Lower lobe of right lung (tissue), 2 donors: ENCODE measurements at regions not wholly inside any gene's neighbourhood (a gene's known extent, or its start where the extent isn't known, plus 50 kb on each side); places are given as distances from the start of the nearest gene placed in this dataset.
"Not testable (repeated sequence)": the region's sequence is repeated elsewhere in the genome, so short reads cannot be mapped to it uniquely, and the experiment has no call there.

Experiments
- ATAC-seq, 2 donors: fragments of 200-7000 bp; cut with Tn5 transposase; one replicate each; pipeline ENCODE4 v1.9.1; 2020 to 2022; ENCODE audit warnings: mild to moderate bottlenecking in 2 of 2, moderate library complexity in 2 of 2
- DNase-seq: peaks from one replicate; pipeline ENCODE4 v3.0.0-alpha.2; 2020
- H3K27ac ChIP-seq: fragments of 200-600 bp; one replicate; pipeline ENCODE4 v1.8.0; 2022
- H3K27me3 ChIP-seq: fragments of 200-600 bp; one replicate; pipeline ENCODE4 v1.8.0; 2022; ENCODE audit warnings: low read depth
- H3K36me3 ChIP-seq: fragments of 200-600 bp; one replicate; pipeline ENCODE4 v1.8.0; 2022; ENCODE audit warnings: mild to moderate bottlenecking
- H3K4me1 ChIP-seq: fragments of 200-600 bp; one replicate; pipeline ENCODE4 v1.8.0; 2022
- H3K4me3 ChIP-seq: fragments of 200-600 bp; one replicate; pipeline ENCODE4 v1.8.0; 2022; ENCODE audit warnings: mild to moderate bottlenecking
- H3K9me3 ChIP-seq: fragments of 200-600 bp; one replicate; pipeline ENCODE4 v1.8.0; 2022
- CTCF ChIP-seq: fragments of 200-600 bp; IDR thresholded peaks from one replicate; pipeline ENCODE4 v1.8.0; 2022; ENCODE audit warnings: antibody characterized with exemption, mild to moderate bottlenecking
- intact Hi-C: fragments of 100-400 bp; cut with DNase I; formaldehyde crosslinking; loops from one replicate; pipeline ENCODE4 v1.11.0; 2022
- donor health status: DM: no; HTN: yes; CAD: no; lungs with severe emphysema.

- Histone ChIP-seq H3K9me3 (no peaks in the 10 kb centered on the region), H3K27me3 (no peaks in the 10 kb centered on the region), H3K4me1 (no peaks in the 10 kb centered on the region), H3K36me3 (no peaks in the 10 kb centered on the region), H3K27ac (no peak overlapping the region), H3K4me3 (no peak overlapping the region)
- DNase-seq (no peak), ATAC-seq (no peak)
- intact Hi-C loops, result no loop called here
- no peak for TF ChIP-seq CTCF
Observed at GRCh38 chr3:18713577-18713951, 288.4 kb upstream of the SATB1 start.

- Histone ChIP-seq H3K36me3 (no peaks in the 10 kb centered on the region), H3K9me3 (no peaks in the 10 kb centered on the region), H3K27me3 (no peaks in the 10 kb centered on the region), H3K27ac (no peak overlapping the region), H3K4me1 (no peaks in the 10 kb centered on the region), H3K4me3 (no peak overlapping the region)
- TF ChIP-seq CTCF, result no peak
- ATAC-seq (no peak), DNase-seq (no peak)
- intact Hi-C loops, result no loop called here
Observed at GRCh38 chr3:18712713-18713576, 287.8 kb upstream of the SATB1 start.

GRCh38 chr3:18704326-18704725, 279.2 kb upstream of the SATB1 start:
- TF ChIP-seq CTCF, result no peak
- no peaks in the 10 kb centered on the region for H3K4me1 ChIP-seq
- H3K4me3 ChIP-seq, result no peak overlapping the region
- ATAC-seq, result no peak
- no peak for DNase-seq
- H3K27ac ChIP-seq, result no peak overlapping the region
- no peaks in the 10 kb centered on the region for H3K36me3 ChIP-seq
- H3K9me3 ChIP-seq, result no peaks in the 10 kb centered on the region
- no peaks in the 10 kb centered on the region for H3K27me3 ChIP-seq
- intact Hi-C loops, result no loop called here

GRCh38 chr3:18703798-18704197, 278.7 kb upstream of the SATB1 start:
- no peak for TF ChIP-seq CTCF
- H3K9me3 ChIP-seq, result no peaks in the 10 kb centered on the region
- H3K27ac ChIP-seq, result no peak overlapping the region
- ATAC-seq, result no peak
- no peaks in the 10 kb centered on the region for H3K36me3 ChIP-seq
- intact Hi-C loops, result no loop called here
- H3K27me3 ChIP-seq, result no peaks in the 10 kb centered on the region
- H3K4me3 ChIP-seq, result no peak overlapping the region
- no peaks in the 10 kb centered on the region for H3K4me1 ChIP-seq
- no peak for DNase-seq

- intact Hi-C loops, DNase-seq, H3K9me3 ChIP-seq, ATAC-seq, H3K4me3 ChIP-seq, H3K4me1 ChIP-seq, H3K27ac ChIP-seq, H3K27me3 ChIP-seq, H3K36me3 ChIP-seq: not testable (repeated sequence)
Observed at GRCh38 chr3:18693588-18694329, 268.6 kb upstream of the SATB1 start.

- TF ChIP-seq CTCF, result no peak
Observed at GRCh38 chr3:18687286-18687685, 262.1 kb upstream of the SATB1 start.

More at GRCh38 chr3:18687286-18687685, 262.1 kb upstream of the SATB1 start:
- Histone ChIP-seq H3K4me3 (no peak overlapping the region), H3K4me1 (no peaks in the 10 kb centered on the region), H3K36me3 (no peaks in the 10 kb centered on the region), H3K27me3 (no peaks in the 10 kb centered on the region), H3K27ac (no peak overlapping the region), H3K9me3 (no peaks in the 10 kb centered on the region)
- ATAC-seq (no peak), DNase-seq (no peak)
- intact Hi-C loops, result no loop called here
